GM21723 (cell line): ENCODE measurements at regions not wholly inside any gene's neighbourhood (a gene's known extent, or its start where the extent isn't known, plus 50 kb on each side); places are given as distances from the start of the nearest gene placed in this dataset.
A peak's percentile ranks its signal among the peaks of the same experiment; 100 is the strongest.

Experiments
- ATAC-seq: cut with Tn5 transposase; IDR thresholded peaks from one replicate; pipeline ENCODE4 v1.9.1; 2021; ENCODE audit warnings: mild to moderate bottlenecking, moderate library complexity; ENCODE audit not compliant: unreplicated experiment

DNA sequence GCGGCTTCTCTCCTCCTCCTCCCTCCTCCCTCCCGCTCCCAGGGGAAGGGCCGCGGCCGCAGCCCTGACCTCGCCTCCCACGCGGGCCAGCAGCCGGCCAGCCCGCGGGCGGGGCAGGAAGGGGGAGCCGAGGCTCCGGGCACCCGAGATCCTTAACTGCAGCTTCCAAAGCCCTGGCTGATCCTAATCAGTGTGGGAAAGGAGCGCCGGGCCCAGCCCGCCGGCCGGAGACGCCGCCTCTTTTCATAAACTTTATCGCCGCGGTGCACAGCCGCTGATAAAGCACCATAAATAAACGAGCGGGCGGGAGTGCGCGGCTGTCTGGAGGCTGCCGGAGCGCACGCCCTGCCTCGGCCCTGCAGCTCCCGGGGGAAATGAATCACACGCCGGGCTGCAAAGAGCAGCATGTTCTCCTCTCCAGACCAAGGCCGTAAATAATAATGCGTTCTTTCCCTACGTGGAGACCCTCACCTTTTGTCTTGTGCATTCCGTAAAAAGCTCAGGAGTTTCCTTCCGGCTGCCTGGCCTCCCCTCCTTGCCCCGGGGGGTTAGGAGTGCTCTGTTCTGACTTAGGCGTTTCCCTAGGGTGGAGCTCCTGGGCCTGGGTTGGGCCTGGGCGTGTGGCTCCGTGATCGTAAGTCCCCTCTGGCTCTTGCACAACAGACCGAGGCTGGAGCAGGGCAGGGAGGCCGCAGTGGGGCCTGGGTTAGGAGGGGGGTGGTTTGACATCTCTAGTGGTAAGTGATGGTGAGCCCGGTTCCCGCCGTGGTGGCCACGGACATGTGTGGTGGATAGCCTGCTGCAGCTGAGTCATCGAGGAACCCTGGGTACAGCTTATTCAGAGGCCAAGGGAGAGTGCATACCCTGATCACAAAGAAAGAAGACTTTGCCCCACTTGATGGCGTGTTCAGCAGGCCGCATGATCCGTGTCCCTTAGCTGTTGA lies 132.6 kb upstream of the HES1 start:
- ATAC-seq, result peak; percentile 63

DNA sequence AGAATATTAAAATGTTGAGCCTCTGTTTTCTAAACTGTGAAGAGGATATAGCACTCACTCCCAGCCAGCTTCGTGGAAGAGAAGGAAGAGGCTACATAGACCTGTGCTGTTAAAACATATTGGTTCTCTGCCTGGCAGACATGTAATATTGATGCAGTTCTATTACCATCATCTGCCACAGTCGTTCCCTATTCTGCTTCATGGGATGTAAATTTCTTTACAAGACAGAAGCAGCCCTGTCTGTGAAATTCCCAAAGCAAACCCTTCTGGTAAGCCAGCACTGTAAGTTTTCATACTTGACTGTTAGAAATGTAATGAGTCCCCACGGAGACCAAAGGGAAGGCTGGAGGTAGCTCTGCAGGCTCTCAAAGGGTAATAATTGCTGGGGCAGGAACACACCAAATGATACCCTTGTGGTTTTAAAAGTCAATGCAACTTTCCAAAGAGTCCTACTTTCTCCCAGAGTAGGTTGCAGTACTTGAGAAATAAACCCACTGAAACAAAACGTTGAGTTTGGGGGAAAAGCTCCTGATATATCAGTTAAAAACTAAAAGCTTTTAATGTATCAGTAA lies 129.9 kb upstream of the HES1 start:
- ATAC-seq, result no peak

DNA sequence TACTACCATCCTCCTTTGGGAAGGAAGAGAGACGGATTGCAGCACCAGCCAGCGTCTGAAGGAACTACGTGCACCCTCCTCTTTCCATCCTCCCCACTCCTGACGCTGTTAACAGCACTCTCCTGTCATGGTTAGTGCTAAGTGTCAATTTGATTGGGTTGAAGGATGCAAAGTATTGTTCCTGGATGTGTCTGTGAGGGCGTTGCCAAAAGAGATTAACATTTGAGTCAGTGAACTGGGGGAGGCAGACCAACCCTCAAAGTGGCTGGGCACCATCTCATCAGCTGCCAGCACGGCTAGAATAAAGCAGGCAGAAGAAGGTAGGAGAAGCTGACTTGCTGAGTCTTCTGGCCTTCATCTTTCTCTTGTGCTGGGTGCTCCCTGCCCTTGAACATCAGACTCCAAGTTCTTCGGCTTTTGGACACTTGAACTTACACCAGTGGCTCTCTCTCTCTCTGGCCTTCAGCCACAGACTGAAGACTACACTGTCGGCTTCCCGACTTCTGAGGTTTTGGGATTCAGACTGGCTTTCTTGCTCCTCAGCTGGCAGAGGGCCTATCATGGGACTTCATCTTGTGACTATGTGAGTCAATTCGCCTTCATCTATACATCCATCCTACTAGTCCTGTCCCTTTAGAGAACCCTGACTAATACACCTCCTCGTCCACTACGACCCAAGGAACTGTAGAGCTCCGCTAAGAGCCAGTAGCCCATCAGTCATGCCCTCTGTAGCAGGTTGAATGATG lies 128.2 kb upstream of the HES1 start:
- ATAC-seq, result no peak

DNA sequence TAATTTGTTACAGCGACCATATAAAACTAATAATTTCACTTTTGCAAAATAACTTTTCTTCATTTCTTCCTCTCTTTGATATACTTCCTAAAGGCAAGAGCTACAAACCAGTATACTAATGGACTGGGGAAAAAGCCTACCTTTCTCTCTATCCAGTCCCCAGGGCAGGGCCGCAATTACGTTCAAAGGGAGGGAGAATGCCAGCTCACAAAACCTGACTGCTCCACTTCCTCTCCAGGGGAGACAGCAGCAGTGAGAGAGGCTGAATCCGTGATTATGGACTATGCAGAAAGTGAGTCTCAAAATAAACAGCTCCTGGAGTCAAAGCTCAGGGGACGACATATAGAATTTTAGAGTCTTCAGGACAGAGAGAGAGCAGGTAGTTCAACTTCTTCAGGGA lies 126.9 kb upstream of the HES1 start:
- no peak for ATAC-seq

DNA sequence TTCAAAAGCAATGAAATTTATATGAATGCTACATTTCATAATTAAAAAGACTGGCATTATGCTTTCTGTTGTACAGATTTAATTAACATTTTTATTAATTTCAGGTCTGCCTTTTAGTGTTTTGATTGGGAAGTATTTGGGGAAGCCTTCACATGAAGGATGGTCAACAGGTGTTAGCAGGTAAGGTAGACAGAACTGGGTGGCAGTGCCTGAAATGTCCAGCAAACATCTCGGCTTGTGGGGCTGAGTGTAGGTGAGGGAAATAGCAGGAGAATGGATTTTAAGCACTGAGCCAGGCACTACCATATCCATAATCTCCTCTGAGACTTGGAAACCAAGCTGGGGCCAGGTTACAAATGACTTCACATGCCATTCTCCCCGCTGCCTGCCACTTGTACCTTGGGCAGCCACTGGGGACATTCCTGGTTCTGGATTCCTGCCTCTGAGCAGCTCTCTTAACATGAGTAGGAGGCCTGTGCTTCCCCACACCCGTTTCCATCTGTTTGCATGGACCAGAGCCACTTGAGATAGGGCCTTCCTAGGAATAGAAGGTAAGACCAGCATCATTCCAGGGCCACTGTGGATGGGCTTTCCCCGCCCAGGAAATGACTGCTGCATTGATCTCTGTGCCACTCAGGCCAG lies 125.9 kb upstream of the HES1 start:
- ATAC-seq, result no peak

DNA sequence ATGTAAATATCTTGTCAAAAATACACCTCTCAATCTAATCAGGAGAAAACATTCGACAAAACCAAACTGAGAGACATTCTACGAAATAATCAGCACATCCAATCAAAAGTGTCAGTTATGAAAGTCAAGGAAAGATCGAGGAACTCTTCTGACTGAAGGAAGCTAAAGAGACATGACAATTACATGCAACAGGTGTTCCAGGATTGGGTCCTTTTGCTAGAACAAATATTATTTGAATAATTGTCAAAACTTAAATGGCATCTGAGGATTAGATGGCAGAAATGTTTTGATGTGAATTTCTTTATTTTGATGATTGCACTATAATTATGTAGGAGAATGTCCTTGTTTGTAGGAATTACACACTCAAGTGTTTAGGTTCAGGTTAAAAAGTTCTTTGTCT lies 124.1 kb upstream of the HES1 start:
- ATAC-seq, result no peak

DNA sequence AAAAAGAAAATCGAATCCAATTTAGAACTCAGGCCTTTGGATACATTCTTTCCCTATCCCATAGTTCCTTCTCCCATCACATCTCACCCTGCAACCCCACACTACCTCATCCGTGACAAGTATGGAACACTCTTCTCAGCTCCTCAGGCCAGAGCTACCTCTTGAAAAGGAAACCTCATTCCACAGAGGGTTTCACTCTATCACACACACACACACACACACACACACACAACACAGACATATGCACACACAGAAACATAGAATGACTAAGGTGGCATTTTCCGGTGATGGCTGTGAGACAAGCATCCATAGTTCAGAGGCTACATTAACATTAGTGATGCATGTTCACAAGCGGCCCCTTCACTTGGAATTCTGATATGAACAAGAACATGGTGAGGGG lies 122.0 kb upstream of the HES1 start:
- ATAC-seq, result no peak

DNA sequence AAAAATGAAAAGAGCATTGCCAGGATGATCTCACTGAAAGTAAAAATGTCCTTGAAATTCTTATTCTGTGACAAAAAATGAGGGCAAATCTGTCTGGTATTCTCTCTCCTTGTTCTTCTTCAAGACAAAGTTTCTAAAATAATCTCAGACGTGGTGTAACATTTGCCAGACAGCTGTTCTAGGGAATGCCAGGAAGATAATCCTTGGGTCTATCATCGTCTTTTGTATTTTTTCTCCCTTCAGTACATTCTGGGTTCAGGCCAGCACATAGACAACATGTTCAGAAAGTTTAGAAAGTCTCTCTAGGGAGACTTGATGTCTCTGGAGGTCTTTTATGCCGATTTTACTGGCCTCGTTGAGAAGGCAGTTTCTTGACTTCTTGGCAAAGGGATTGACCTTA lies 121.2 kb upstream of the HES1 start:
- ATAC-seq, result no peak

DNA sequence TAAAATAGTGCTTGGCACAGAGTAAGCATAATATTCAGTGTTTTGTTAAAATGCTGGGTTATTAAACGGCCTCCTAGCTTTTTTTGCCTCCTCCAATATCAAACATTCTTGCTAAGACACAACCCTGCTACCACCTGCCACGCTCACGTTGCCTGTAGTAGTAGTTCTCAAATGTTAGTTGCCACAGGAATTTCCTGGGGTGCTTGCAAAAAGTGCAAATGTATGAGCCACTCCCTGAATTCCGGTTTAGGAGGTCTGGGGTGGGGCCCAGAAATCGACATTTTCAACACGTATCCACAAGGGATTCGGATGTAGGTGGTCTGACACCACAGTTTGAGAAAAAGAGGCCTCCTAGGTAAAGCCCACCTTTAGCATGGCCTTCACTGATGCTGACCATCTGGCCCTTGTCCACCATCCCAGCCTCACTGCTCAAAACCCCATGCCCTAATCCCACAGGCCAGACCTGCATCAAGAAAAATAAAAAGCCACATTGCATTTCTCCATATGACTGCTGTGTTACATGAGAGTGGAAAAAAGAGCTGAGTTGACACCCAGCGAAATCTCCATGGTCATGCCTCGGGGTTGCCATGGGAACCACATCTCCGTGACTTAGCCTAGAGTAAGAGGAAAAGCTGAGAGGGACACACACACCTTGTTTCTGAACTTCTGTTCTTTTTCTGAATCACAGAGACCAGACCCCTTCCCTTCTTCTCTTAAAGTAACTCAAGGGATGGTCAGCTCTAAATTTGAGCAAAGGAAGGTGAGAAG lies 116.4 kb upstream of the HES1 start:
- ATAC-seq, result no peak

DNA sequence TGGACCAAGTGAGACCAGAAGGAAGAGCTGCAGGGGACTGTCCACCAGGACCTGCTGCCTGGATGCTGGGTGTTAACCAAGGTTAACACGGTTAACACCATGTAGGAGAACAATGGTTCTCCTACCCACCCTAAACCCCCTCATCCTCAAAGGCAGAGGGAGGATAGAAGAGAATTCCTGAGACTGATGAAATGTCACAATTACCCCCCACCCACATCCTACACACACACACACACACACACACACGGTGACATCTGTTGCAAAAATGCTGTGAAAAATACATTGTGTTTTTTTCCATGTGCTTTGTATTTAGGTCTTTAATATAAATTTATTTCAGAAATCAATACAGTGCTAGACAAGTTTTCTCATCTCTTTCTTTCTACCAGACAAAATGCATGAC lies 113.9 kb upstream of the HES1 start:
- no peak for ATAC-seq

DNA sequence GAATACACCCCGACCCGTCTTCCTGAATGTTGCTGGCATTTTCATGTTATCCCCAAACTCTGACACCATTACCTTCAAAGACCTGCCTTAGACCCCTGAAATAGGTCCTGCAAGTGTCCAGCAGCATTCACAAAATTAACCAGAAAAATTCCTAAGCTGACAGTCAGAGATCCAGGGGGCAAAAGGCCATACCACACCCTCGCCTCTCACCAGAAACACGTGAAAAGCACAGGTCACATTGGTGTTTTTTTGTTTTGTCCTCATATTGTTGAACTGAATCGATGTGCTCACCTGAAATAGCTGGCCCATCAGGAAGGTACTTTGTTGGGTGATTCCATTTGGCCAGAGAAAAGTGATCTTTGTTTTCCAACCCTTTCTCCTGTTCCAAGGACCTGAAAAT lies 113.1 kb upstream of the HES1 start:
- no peak for ATAC-seq

DNA sequence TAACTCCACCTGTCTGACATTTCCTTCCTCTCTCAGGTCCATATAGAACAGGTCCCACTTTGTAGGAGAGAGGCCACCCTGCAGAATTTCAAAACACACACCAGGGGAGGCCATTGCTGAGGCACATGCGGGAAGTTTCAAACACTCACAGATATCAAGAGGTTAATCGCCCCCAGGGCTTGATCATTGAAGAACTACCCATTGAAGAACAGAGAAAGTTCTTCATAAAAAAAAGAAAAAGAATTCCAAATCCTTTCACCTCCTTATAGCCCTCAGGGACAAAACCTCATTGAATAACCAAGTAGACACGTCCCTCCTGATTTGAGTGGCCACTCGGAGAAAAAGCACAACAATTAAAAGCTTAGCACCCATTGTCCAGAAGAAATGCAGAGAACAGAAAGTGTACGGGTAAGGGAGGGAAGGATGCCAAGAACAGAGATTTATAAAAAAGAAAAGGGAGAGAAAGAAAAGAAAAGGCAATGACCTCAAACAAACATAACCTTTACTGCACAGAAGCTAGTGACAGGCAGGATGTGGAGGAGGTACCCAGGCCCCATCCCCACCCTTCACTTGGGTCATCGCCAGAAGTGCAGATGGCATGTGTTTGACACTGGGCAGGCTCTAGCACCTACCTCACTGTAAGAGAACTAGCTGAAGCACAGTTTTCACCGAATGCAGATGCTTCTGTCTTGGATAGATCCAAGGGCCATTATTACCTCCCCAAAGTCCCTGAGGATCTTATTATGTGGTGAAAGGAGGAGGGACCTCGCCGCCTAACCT lies 112.3 kb upstream of the HES1 start:
- ATAC-seq, result no peak

DNA sequence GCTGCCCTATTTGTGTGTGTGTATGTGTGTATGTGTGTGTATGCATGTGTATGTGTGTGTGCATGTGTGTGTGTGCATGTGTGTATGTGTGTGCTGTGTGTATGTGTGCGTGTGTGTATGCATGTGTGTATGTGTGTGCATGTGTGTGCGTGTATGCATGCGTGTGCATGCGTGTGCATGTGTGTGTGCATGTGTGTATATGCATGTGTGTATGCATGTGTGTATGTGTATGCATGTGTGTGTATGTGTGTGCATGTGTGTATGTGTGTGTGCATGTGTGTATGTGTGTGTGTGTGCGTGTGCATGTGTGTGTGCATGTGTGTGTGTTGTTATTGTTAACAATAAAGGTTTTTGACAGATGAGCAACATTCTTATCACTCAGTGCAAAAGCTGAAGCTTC lies 110.8 kb upstream of the HES1 start:
- no peak for ATAC-seq

DNA sequence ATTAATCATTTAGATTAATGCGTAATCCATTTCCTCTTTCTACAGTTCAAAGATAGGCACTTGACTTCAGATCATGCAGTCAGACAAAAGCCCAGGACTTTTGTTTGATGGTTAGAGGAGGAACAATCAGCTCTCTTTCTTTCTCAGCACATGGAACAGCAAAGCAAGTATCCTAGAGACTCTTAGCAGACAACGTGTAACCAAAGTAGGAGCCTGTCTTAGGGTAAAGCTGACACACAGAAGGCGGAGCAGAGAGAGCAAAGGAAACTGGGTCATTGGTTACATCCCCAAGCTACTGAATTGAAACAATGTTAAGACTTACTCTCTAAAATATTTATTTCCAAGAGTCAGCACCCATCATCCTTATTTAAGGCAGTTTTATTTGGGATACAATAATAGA lies 110.0 kb upstream of the HES1 start:
- no peak for ATAC-seq

DNA sequence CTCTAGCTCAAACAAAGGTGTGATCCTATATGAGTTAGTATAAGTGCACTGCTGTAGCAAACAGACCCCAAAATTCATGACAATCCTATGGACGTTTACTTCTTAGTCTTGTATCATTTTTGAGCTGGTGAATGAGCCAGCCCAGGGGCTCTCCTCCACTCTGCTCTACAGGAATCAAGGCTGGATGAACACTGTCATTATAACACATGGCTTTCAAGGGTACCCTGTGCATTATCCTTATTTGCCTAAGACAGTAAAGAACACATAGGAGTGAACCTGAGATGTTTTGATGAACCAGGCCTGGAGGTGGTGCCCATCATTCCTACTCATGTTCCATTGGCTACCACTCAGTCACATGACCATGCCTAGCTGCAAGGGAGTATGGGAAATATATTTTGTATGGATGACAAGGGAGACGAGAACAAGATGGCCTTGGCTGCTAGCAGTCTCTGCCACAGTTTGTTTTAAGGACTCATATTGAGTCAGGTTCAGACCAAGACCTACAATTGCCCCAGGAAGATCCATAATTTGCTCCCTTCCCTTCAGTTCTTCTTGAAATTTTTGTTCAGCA lies 107.4 kb upstream of the HES1 start:
- ATAC-seq, result no peak

DNA sequence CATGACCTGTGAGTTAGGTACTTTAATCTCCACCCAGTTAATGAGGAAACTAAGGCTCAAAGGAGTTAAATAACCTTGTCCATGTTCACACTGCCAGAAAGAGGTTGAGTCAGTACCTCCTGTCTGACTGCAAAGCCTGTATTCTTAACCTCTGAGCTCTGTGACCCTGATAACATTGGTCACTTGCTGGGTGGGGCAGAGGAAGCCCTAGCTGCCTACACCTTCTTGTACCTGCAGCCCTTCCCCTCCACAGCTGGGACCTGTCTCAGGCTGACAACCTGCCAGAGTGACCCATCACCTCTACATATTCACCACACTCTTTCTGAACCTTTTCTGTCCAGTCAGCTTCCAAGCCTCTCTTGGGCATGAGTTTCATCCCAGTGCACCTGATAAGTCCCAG lies 106.1 kb upstream of the HES1 start:
- ATAC-seq, result no peak

DNA sequence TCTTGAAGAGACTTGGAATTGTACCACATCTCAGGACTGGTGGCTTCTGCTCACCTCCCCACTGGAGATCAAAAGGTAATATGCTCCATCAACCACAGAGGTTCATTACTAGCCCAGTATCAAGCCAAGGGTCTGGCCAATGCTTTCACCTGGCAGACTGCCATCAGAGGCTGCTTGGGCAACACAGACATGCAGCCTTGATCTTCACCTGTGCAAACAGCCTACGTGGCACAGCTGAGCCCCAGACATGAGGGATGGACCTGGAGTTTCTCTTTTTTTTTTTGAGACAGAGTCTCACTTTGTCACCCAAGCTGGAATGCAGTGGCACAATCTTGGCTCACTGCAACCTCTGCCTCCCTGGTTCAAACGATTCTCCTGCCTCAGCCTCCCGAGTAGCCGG lies 105.6 kb upstream of the HES1 start:
- no peak for ATAC-seq

DNA sequence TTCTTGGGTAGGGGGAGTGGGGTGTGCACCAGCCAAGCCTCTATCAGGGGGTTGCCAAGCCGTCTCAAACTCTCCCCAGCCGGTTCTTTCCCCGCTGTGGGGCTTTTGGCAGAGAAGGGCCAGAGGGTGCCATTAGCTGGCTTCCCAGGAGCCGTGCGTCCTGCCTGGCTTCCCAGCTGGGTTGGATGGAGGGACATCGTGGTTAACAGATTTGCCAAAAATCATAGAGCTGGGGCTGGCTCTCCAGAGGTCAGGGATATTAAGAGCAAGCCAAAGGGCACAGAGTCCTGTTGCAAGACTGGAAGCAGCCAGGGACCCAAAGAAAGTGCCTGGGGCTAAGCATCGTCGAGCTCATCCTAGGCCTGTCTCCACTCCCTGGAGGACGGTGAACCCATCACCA lies 104.6 kb upstream of the HES1 start:
- ATAC-seq, result no peak

DNA sequence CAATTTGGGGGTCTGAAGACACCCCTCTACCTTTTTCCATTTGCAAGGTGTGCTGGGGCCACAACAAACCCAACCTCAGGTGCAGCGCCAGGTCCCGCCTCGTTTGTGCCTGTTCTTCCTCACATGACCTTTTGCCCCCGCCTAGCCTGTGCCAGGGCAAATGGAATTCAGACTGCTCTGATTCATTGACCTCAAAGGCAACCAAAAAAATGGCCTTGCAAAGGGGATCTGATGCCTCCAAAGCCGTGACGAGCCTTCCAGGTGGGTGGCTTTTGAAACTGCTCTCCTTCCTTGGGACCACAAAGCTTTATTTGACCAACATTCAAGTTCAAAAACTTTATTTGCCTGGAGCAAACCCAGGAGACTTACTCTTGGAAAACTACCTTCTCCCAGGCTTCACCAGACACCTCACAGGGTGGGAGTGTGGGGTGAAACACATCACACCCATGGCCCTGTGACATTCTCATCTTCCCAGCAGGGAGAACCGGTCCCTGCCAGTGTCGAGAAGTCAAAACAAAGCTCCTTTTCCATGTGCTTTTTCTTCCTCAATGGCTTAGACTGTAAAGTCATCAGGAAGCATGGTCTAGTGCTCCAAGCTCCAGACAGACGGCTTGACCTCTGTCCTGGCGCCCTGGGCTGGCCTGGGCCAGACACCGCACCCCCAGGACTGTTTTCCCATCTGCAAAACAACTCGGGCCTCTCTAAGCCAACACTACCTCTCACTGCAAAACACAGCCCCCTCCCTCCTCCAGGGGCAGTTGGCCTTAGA lies 103.9 kb upstream of the HES1 start:
- ATAC-seq, result no peak
